RWPE2 (cell line): ENCODE measurements at regions not wholly inside any gene's neighbourhood (a gene's known extent, or its start where the extent isn't known, plus 50 kb on each side); places are given as distances from the start of the nearest gene placed in this dataset.

Source experiments
- ATAC-seq: fragments of 200-7000 bp; cut with Tn5 transposase; 3 replicates; pipeline ENCODE4 v1.9.1; 2021; ENCODE audit warnings: low read depth
- DNase-seq: peaks from one replicate; pipeline ENCODE4 v3.0.0-alpha.2; 2020; ENCODE audit warnings: low spot score
- H3K27ac ChIP-seq: fragments of 450-650 bp; 2 replicates; pipeline ENCODE4 v1.5.1; 2017; ENCODE audit warnings: mild to moderate bottlenecking; ENCODE audit not compliant: poor library complexity, severe bottlenecking
- H3K27me3 ChIP-seq: fragments of 250-450 bp; sonication (Bioruptor Pico); 2 replicates; pipeline ENCODE4 v1.5.1; 2021; ENCODE audit warnings: mild to moderate bottlenecking, moderate library complexity; ENCODE audit not compliant: insufficient read depth, poor library complexity, severe bottlenecking
- H3K36me3 ChIP-seq: fragments of 250-450 bp; sonication (Bioruptor Pico); 2 replicates; pipeline ENCODE4 v1.5.1; 2020; ENCODE audit warnings: low read depth, mild to moderate bottlenecking, moderate library complexity
- H3K4me1 ChIP-seq: fragments of 250-450 bp; sonication (Bioruptor Pico); 2 replicates; pipeline ENCODE4 v1.5.1; 2021; ENCODE audit warnings: mild to moderate bottlenecking, moderate library complexity; ENCODE audit not compliant: insufficient read depth, poor library complexity, severe bottlenecking
- H3K4me3 ChIP-seq: fragments of 250-450 bp; sonication (Bioruptor Pico); 2 replicates; pipeline ENCODE4 v1.5.1; 2021; ENCODE audit warnings: mild to moderate bottlenecking, moderate library complexity; ENCODE audit not compliant: severe bottlenecking
- H3K9me3 ChIP-seq: fragments of 250-450 bp; sonication (Bioruptor Pico); 2 replicates; pipeline ENCODE4 v1.5.1; 2021; ENCODE audit warnings: mild to moderate bottlenecking, moderate library complexity; ENCODE audit not compliant: severe bottlenecking
- CTCF ChIP-seq: fragments of 450-650 bp; IDR thresholded peaks from one replicate; pipeline ENCODE4 v1.5.1; 2017; ENCODE audit warnings: mild to moderate bottlenecking, moderate library complexity; ENCODE audit not compliant: poor library complexity, severe bottlenecking

DNA sequence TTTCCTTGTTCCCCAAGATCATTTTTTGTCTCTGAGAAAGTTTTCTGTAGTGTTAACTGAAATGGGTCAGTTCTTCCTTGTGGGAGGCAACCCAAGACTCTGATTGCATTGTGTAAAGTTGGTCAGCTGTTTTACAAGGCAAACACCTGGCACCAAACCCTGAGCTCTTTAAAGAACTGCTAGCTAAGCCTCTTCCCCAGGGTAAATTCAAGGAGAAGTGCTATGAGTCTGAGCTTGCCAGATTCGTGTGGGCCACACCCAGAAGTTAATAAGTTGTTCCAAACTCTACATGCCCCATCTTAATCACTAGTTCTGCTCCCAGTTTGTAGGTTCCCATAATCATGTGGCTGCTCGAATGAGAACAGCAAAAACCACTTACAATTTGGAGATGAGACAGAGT, 214.5 kb downstream of the BTG1 start:
- Histone ChIP-seq H3K27me3 (no peaks in the 10 kb centered on the region), H3K36me3 (no peaks in the 10 kb centered on the region), H3K27ac (no peak overlapping the region), H3K9me3 (no peaks in the 10 kb centered on the region), H3K4me3 (no peak overlapping the region), H3K4me1 (peaks cover 17% of the 10 kb centered on the region)
- ATAC-seq = peak; percentile 62
- no peak for TF ChIP-seq CTCF
- DNase-seq = no peak

DNA sequence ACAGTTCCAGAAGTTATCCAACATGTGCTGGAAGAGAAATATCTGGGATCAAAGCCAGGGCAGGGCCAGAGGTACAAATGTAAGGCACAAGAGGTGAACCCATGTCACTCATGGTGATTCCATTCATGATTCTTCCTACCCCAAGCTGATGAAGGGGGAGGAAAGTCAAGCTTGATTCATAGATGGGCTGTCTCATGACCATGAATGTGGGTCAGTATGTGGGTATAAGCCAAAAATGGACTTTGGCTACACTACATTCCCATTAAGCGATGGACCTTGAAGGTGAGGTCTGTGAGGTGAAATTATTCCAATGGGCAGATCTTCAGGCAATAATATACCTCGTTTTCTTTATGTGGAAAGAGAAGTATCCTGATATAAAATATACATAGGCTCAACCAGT, 217.1 kb downstream of the BTG1 start:
- ATAC-seq (no peak), DNase-seq (no peak)
- H3K27me3 ChIP-seq = no peaks in the 10 kb centered on the region
- H3K9me3 ChIP-seq = no peaks in the 10 kb centered on the region
- no peak overlapping the region for H3K4me3 ChIP-seq
- H3K4me1 ChIP-seq = peaks cover 17% of the 10 kb centered on the region
- H3K36me3 ChIP-seq = no peaks in the 10 kb centered on the region
- no peak for TF ChIP-seq CTCF
- H3K27ac ChIP-seq = no peak overlapping the region

GRCh38 chr12:91926848-91927247, 218.8 kb downstream of the BTG1 start:
- Histone ChIP-seq H3K4me3 (no peak overlapping the region), H3K27me3 (no peaks in the 10 kb centered on the region), H3K36me3 (no peaks in the 10 kb centered on the region), H3K4me1 (peaks cover 14% of the 10 kb centered on the region), H3K27ac (no peak overlapping the region), H3K9me3 (no peaks in the 10 kb centered on the region)
- TF ChIP-seq CTCF = no peak
- peak; percentile 98 for ATAC-seq
- no peak for DNase-seq

DNA sequence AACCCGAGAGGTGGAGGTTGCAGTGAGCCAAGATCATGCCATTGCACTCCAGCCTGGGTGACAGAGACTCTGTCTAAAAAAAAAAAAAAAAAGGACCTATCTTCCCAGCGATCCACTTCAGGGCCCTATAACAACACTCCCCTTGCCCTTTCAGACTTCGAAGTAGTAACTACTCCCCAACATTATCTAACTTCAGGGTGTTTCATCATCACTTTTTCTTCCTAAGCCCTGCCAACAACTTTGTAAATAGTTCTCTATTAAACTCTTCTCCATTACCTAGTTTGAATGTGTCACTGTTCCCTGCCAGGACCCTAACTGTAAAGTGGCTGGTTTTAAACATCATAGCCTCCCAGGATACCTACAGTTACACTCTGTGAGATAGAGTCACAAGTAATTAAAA, 220.8 kb downstream of the BTG1 start:
- Histone ChIP-seq H3K9me3 (no peaks in the 10 kb centered on the region), H3K4me1 (peaks cover 14% of the 10 kb centered on the region), H3K36me3 (no peaks in the 10 kb centered on the region), H3K27me3 (no peaks in the 10 kb centered on the region), H3K4me3 (no peak overlapping the region), H3K27ac (no peak overlapping the region)
- TF ChIP-seq CTCF = no peak
- DNase-seq = no peak
- no peak for ATAC-seq

DNA sequence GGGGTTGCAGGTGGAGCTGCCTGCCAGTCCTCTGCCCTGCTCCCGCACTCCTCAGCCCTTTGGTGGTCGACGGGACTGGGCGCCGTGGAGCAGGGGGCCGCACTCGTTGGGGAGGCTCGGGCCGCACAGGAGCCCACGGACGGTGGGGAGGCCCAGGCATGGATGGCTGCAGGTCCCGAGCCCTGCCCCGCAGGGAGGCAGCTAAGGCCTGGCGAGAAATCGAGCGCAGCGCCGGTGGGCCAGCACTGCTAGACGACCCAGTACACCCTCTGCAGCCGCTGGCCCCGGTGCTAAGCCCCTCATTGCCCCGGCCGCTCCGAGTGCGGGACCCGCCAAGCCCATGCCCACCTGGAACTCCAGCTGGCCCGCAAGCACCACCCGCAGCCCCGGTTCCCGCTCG, 221.8 kb downstream of the BTG1 start:
- H3K27ac ChIP-seq = no peak overlapping the region
- H3K4me1 ChIP-seq = peaks cover 14% of the 10 kb centered on the region
- no peaks in the 10 kb centered on the region for H3K27me3 ChIP-seq
- no peak for ATAC-seq
- no peak overlapping the region for H3K4me3 ChIP-seq
- TF ChIP-seq CTCF = no peak
- no peaks in the 10 kb centered on the region for H3K36me3 ChIP-seq
- DNase-seq = no peak
- no peaks in the 10 kb centered on the region for H3K9me3 ChIP-seq
